Activated T-helper 9 cell treated with anti-CD3 and anti-CD28 coated beads, Interleukin-2, amount 50 U/mL, for 16 hours (primary cell): ENCODE measurements at regions not wholly inside any gene's neighbourhood (a gene's known extent, or its start where the extent isn't known, plus 50 kb on each side); places are given as distances from the start of the nearest gene placed in this dataset.

Experiments used
- DNase-seq: peaks from one replicate; pipeline ENCODE4 v3.0.0-alpha.2; 2020; ENCODE audit warnings: low read depth

- no peak for DNase-seq
Observed at GRCh38 chr10:111348076-111348475, 271.2 kb downstream of the ADRA2A start.

GRCh38 chr10:111354859-111355258 is 278.0 kb downstream of the ADRA2A start:
- DNase-seq, result no peak

GRCh38 chr10:111356571-111356970 is 279.7 kb downstream of the ADRA2A start:
- no peak for DNase-seq

GRCh38 chr10:111357859-111358258 is 281.0 kb downstream of the ADRA2A start:
- DNase-seq, result no peak

- DNase-seq, result no peak
Observed at GRCh38 chr10:111360260-111360925, 283.6 kb downstream of the ADRA2A start.

DNA sequence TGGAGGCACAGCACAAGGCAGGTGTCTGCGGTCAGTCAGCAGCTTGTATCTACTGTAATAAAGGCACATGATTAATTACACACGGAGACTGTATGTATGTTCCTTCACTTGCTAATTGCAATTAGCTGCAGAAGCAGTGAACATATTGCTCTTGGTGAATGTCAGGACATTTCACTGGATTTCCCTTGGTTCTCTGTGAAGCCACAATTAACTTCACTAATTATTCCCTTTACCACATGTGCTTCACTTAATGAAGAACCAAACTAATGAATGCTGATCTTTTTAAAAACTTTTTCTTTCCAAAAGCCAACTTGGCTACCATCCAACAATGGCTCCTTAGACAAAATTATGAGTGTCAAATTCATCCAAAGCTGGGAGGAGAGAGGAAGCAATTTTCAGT is 290.7 kb downstream of the ADRA2A start:
- DNase-seq, result no peak

- DNase-seq, result no peak
Observed at GRCh38 chr10:111370101-111370500, 293.3 kb downstream of the ADRA2A start.

- no peak for DNase-seq
Observed at GRCh38 chr10:111373696-111374095, 296.9 kb downstream of the ADRA2A start.

GRCh38 chr10:111379534-111380187 is 302.8 kb downstream of the ADRA2A start:
- DNase-seq, result no peak

DNA sequence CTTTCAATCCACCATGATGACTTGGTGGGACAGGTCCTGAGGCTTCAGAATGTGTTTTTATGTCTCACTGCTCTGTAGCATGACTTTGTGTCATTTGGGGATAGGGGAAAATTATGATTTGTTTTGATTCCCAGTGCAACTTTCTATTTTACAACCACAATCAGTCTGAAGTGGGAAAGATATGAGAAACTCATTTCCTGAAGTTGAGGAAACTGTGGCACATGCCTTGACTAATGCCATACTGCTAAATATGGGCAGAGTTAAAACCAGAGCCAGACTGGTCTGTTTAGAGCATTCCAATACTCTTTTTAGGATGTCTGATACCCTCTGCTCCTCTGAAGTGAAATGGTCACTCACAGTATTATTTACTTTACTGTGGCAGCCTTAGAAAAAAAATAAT is 307.7 kb downstream of the ADRA2A start:
- DNase-seq, result no peak

DNA sequence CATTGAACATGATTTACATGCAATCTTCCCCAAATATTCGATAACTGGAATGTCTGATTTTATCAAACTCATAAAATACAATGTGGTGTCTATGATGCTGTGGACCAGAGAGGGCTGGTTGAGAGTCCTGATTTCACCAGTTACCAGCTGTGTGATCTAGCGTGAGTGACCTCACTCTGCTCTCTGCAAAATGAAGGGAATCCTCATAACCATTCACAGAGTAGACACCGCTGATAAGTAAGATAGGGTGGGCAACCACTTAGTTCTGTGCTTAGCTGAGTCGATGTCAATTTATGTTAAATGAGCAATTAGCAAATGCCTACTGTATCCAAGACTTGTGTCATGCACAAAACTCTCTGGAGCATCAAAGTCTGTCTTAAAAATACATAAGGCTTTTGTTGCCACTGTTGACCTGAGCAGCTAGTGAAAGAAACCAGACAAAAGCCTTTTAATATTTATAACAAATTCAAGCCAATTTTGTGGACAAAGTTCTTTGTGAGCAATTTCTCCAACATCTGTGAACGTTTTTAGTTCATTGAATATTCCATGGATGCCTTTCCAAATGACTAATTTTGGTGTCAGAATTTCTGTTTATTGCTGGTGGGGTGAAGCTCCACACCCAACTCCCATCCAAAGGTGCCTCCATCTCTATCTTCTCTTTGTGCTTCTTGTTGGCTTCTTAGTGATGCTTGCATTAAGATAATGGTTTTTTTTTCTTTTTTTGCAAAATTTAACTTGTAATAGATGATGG is 314.2 kb downstream of the ADRA2A start:
- no peak for DNase-seq

DNA sequence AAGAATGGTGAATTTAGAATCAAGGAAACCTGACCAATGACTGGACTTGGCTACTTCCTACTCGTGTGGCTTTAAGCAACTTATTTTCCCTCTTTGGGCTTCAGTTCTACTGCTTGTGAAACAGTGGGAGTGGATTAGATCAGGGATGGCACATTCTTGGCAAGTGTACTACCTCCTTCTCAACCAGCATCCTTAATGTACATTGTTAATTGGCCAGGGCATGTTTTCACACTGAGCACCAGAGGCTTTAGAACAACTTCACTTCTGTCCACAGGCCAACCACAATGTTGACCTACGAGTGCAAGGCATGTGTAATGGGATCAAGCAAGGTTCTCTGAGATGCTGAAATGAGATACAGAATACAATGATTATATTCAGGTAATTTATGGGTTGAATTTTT is 315.3 kb downstream of the ADRA2A start:
- DNase-seq, result no peak

DNA sequence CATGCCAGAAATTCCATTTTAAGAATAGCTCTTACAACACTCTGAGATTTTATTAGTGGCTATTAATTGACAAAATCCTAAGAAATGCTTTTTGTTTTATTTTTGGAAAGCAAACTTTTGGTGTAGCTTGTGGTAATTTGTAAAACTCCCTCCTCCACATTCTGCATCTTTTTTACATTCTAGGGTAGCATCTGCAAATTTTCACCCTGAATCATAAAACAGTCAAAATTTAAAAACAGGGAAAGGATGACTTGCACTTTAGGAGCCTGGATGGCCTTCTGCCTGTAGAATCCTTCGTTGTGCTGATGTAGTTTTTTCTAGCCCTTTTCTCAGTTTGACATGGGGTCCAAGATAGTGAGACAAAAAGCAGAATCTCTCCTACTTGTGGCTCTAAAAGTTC is 316.1 kb downstream of the ADRA2A start:
- no peak for DNase-seq

DNA sequence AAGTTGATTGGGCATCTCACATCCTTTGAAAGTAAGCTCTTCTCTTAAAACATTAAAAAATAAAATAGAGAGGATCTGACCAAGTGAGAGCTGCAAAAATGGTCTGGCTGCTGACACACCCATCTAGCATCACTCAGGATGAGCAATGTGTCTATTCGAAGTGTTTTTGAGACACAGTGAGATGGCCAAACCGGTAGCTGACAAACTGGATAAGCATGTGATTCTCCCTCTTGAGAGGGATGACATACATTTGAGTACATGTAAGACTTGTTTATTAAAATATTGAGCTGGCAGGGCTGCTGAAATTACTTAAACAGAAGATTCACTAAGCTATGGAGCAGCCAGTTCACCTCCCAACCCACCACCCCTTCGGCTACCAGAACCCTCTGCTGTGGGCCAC is 333.9 kb downstream of the ADRA2A start:
- DNase-seq, result no peak

GRCh38 chr10:111425459-111425858 is 348.6 kb downstream of the ADRA2A start:
- no peak for DNase-seq

DNA sequence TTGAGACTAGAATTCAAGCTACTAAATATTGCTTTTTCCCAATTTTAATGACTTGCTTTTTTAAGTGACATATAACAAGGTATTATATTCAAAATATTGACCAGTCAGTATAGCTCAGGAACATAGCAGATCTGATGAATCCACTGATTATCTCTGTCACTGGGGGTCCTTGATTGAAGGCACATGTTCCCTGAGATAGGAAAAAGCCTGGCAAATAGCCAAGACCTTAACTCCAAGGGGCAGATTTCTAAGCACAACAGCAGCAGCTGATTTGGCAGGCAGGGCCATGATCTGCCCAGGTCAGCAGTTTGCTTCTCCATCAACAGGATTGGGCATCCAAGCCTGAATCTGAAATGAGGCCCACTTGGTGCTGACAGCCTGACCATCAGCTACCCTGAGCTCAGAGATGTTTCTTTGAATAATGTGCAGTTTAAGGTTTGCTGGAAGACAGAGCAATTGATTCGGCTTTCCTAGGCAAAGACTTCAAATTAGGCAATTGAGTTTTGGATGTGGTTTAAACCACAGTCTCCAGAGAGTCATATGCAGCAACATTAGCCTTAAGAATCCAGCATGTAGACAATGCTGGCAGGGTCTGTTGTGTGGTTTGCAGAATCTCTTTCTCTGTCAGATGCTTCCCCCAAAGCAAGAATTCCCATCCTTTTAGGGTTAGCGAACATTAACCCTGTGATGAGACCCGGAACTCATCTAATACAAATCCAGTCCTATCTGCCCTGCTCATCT is 352.6 kb downstream of the ADRA2A start:
- no peak for DNase-seq

- no peak for DNase-seq
Observed at GRCh38 chr10:111430070-111430469, 353.2 kb downstream of the ADRA2A start.

GRCh38 chr10:111432588-111432987 is 355.8 kb downstream of the ADRA2A start:
- DNase-seq, result no peak

DNA sequence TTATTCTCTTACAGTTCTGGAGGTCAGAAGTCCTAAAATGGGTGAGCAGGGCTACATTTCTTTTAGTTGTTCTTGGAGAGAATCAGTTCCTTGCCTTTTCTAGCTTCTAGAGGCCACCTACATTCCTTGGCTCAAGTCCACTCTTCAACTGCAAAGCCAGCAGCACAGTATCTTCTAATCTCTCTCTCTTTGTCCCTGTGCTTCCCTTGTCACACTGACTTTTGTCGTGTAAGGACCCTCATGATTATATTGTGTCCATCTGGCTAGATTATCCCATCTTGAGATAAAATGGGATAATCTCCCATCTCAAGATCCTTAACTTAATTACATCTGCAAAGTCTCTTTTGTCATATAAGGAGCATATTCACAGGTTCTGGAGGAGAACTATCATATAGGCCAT is 359.0 kb downstream of the ADRA2A start:
- DNase-seq, result no peak

DNA sequence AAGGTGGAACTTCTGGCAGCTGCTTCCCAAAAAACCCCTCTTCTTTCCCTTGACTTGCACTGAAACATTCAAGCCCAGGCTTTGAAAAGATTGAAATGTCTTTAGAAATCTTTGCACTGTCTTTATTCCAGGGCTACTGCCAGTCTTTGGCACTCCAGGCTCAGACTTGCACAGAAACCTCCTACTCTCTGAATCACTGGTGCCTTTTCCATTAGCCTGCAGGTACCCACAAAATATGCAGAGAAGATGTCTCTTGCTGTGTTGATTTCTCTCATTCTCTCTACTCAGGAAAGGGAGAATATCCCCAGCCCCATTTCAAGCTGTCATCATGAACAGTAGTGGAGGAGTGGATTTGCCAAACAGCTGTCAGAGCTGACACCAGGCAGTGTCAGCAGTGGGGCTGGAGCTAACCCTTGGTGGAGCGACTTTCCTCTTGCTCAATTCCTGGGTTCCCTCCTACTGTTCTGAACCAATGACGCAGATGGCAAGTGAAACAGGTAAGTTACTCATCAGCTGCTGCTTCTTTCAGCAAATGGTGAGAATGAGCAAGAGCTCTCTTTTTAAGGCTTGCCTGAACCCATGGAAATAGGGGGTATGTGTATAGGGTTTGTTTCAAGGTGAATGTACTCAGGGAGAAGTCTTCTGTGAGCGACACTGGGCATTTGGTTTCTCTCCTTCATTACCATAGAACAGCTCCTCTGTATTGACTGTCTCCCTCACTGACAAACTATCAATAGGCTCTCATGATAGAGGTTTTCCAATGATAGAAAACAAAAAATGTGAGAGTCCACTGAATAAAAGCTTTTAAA is 362.4 kb downstream of the ADRA2A start:
- no peak for DNase-seq

DNA sequence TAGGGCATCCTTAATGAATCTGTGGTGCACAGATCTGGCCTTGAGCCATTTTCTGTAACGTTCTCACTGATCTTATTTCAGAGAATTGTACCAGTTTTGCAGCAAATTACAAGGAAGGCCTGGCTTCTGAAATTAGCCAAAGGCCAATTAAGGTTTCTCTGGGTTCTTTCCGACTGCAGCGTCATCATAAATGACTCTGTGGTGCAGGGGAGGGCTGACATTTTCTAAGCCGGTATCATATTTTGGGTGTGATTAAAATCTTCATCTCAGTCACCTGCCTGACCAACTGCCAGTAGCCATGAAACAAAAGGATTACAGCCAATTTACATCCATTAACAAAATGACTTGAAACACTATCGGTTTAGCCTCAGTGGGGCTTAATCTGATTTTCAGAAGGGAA is 363.7 kb downstream of the ADRA2A start:
- DNase-seq, result no peak

- DNase-seq, result no peak
Observed at GRCh38 chr10:111445667-111446066, 368.8 kb downstream of the ADRA2A start.
